Right lobe of liver (tissue), 6 donors: ENCODE measurements at regions not wholly inside any gene's neighbourhood (a gene's known extent, or its start where the extent isn't known, plus 50 kb on each side); places are given as distances from the start of the nearest gene placed in this dataset.
A peak's percentile ranks its signal among the peaks of the same experiment; 100 is the strongest.
"Not testable (repeated sequence)": the region's sequence is repeated elsewhere in the genome, so short reads cannot be mapped to it uniquely, and the experiment has no call there.

Experiments
- ATAC-seq, 4 donors: fragments of 200-7000 bp; cut with Tn5 transposase; one replicate each; pipeline ENCODE4 v1.9.1; 2020; ENCODE audit warnings: mild to moderate bottlenecking in 4 of 4, moderate library complexity in 4 of 4
- DNase-seq, 3 donors: peaks; one replicate each; pipeline ENCODE4 v3.0.0-alpha.2; 2020
- H3K27ac ChIP-seq, 3 donors: fragments of 200-600 bp; one replicate each; pipeline ENCODE4 v1.8.0; 2022
- H3K27me3 ChIP-seq, 2 donors: fragments of 200-600 bp; one replicate each; pipeline ENCODE4 v1.8.0; 2022
- H3K36me3 ChIP-seq, 4 donors: fragments of 200-600 bp; sonication (generic) in 1 of 4; one replicate each; pipeline versions ENCODE4 v1.5.1 to v1.8.0; 2017 to 2022; ENCODE audit warnings: control low read depth in 1 of 4
- H3K4me1 ChIP-seq, 4 donors: fragments of 200-600 bp; sonication (generic) in 1 of 4; one replicate each; pipeline versions ENCODE4 v1.5.1 to v1.8.0; 2017 to 2022; ENCODE audit warnings: control low read depth in 1 of 4
- H3K4me3 ChIP-seq, 3 donors: fragments of 200-600 bp; one replicate each; pipeline ENCODE4 v1.8.0; 2022
- H3K9me3 ChIP-seq, 4 donors: fragments of 200-600 bp; sonication (generic) in 1 of 4; one replicate each; pipeline versions ENCODE4 v1.5.1 to v1.8.0; 2017 to 2022; ENCODE audit warnings: control low read depth in 1 of 4
- POLR2A ChIP-seq: fragments of 450-650 bp; IDR thresholded peaks from one replicate; pipeline ENCODE4 v1.6.1; 2017; ENCODE audit warnings: antibody characterized with exemption, mild to moderate bottlenecking
- WGBS: methylation state at CpG from one replicate; pipeline ENCODE4 v1.1.6; 2018; ENCODE audit warnings: low coverage, low lambda C conversion rate; ENCODE audit not compliant: insufficient coverage; ENCODE audit errors: missing lambda C conversion rate; 5-methylcytosine and 5-hydroxymethylcytosine counted together
- intact Hi-C, 2 donors: fragments of 100-400 bp; cut with DNase I; formaldehyde crosslinking; loops; one replicate each; pipeline versions ENCODE4 v1.11.2 to v1.14.1; 2022
- TF ChIP-seq, protein P1 (sequence below), 4 donors: fragments of 200-600 bp in 3 of 4; fragments of 450-650 bp in 1 of 4; IDR thresholded peaks; one replicate each; pipeline versions ENCODE4 v1.5.1 to v1.8.0; 2016 to 2022; ENCODE audit warnings: antibody characterized with exemption in 4 of 4, mild to moderate bottlenecking in 2 of 4
- donor health status: DM: no; HTN: yes; CAD: no.
- donor health status: DM: no; HTN: no; CAD: no.
- donor health status: DM: no; HTN: no; CAD: no.
- donor health status: DM: no; HTN: yes; CAD: no.
- donor health status: DM: no; HTN: yes; CAD: no.

GRCh38 chr7:156522801-156523200 lies 117.8 kb upstream of the RNF32 start:
- Histone ChIP-seq H3K4me3 (no peak overlapping the region), H3K36me3 (no peaks in the 10 kb centered on the region), H3K27ac (no peak overlapping the region), H3K4me1 (peaks cover 0 to 22% (median 9%) of the 10 kb centered on the region in 4 donors), H3K9me3 (no peaks in the 10 kb centered on the region), H3K27me3 (no peaks in the 10 kb centered on the region)
- ATAC-seq (no peak), DNase-seq (no peak)
- 85% methylated on average over 6 of the region's 17 CpGs for WGBS
- TF ChIP-seq, protein P1, sequence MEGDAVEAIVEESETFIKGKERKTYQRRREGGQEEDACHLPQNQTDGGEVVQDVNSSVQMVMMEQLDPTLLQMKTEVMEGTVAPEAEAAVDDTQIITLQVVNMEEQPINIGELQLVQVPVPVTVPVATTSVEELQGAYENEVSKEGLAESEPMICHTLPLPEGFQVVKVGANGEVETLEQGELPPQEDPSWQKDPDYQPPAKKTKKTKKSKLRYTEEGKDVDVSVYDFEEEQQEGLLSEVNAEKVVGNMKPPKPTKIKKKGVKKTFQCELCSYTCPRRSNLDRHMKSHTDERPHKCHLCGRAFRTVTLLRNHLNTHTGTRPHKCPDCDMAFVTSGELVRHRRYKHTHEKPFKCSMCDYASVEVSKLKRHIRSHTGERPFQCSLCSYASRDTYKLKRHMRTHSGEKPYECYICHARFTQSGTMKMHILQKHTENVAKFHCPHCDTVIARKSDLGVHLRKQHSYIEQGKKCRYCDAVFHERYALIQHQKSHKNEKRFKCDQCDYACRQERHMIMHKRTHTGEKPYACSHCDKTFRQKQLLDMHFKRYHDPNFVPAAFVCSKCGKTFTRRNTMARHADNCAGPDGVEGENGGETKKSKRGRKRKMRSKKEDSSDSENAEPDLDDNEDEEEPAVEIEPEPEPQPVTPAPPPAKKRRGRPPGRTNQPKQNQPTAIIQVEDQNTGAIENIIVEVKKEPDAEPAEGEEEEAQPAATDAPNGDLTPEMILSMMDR (IDR thresholded peaks at IDR 0.05): no peak
- TF ChIP-seq POLR2A: no peak
- intact Hi-C loops: no loop called here

- Histone ChIP-seq H3K27me3 (no peaks in the 10 kb centered on the region), H3K36me3 (no peaks in the 10 kb centered on the region), H3K4me3 (no peak overlapping the region), H3K27ac (no peak overlapping the region), H3K4me1 (peaks cover 0 to 10% (median 5%) of the 10 kb centered on the region in 4 donors), H3K9me3 (no peaks in the 10 kb centered on the region)
- no peak for TF ChIP-seq POLR2A
- TF ChIP-seq, protein P1 (IDR thresholded peaks at IDR 0.05): no peak
- DNase-seq (no peak), ATAC-seq (no peak)
- intact Hi-C loops: no loop called here
- 96% methylated on average over 7 of the region's 12 CpGs for WGBS
Measured at GRCh38 chr7:156519070-156519469, 121.5 kb upstream of the RNF32 start.

GRCh38 chr7:156518466-156518865 lies 122.1 kb upstream of the RNF32 start:
- ATAC-seq: no peak
- TF ChIP-seq POLR2A: no peak
- TF ChIP-seq, protein P1 (IDR thresholded peaks at IDR 0.05): no peak
- H3K4me1 ChIP-seq: peaks cover 0 to 10% (median 5%) of the 10 kb centered on the region in 4 donors
- no peak overlapping the region for H3K27ac ChIP-seq
- intact Hi-C loops: no loop called here
- no peak overlapping the region for H3K4me3 ChIP-seq
- DNase-seq: no peak
- no peaks in the 10 kb centered on the region for H3K27me3 ChIP-seq
- WGBS: 95% methylated on average over 4 of the region's 7 CpGs
- H3K36me3 ChIP-seq: no peaks in the 10 kb centered on the region
- H3K9me3 ChIP-seq: no peaks in the 10 kb centered on the region

- intact Hi-C loops, H3K4me3 ChIP-seq, H3K27me3 ChIP-seq, H3K36me3 ChIP-seq, H3K9me3 ChIP-seq, ATAC-seq, H3K27ac ChIP-seq, DNase-seq: not testable (repeated sequence)
- peaks cover 0 to 10% (median 5%) of the 10 kb centered on the region in 4 donors for H3K4me1 ChIP-seq
- 83% methylated on average over 5 of the region's 8 CpGs for WGBS
Measured at GRCh38 chr7:156517858-156518257, 122.7 kb upstream of the RNF32 start.

DNA sequence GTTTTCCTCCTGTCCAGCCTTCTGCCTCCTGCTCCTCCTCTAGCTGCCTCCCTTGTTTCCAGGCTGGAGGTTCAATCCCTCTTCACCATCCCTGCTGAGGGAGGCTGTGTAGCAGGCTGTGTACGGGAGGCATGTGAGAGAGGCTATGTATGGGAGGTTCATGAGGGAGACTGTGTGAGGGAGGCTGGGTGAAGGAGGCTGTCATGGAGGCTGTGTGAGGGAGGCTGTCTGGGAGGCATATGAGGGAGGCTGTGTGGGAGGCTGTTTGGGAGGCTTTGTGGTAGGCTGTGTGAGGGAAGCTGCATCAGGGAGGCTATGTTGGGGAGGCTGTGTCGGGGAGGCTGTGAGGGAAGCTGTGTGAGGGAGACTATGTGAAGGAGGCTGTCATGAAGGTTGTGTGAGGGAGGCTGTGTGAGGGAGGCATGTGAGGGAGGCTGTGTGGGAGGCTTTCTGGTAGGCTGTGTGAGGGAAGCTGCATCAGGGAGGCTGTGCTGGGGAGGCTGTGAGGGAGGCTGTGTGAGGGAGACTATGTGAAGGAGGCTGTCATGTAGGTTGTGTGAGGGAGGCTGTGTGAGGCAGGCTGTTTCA lies 123.7 kb upstream of the RNF32 start:
- peak in 1 of 4 donors; percentile 48 for ATAC-seq
- Histone ChIP-seq H3K9me3 (no peaks in the 10 kb centered on the region), H3K4me3 (peak overlapping the region; percentile 30 to 55 (median 55)), H3K27ac (peak overlapping the region; percentile 75 to 96 (median 91)), H3K4me1 (peaks cover 0 to 10% (median 5%) of the 10 kb centered on the region in 4 donors), H3K27me3 (no peaks in the 10 kb centered on the region), H3K36me3 (no peaks in the 10 kb centered on the region)
- WGBS: 64% methylated on average over 2 of the region's 2 CpGs
- TF ChIP-seq POLR2A: no peak
- TF ChIP-seq, protein P1 (IDR thresholded peaks at IDR 0.05): no peak
- intact Hi-C loops: no loop called here
- DNase-seq: no peak
